ENCODE measurements at regions not wholly inside any gene's neighbourhood (a gene's known extent, or its start where the extent isn't known, plus 50 kb on each side); places are given as distances from the start of the nearest gene placed in this dataset.

DNA sequence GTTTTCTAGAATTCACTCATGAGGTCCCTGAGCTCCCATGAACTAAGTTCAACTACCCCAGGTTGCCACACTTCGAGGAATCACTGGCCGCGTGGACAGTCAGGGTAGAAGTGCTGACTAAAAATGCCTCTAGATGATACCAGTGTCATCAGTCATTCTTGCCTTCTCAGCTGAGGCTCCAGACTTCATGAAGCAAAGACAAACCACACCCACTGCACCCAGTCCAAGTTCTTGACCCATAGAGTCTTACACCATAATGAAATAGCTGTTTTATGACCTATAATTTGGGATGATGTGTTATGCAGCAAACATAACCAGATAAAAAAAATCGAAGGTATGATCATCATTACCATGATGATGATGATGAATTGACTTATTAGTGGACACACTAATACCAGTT is 632.9 kb upstream of the TLE4 start:
- H3K27ac ChIP-seq (ENCODE audit: insufficient read depth, low read depth, low read length): no peak overlapping the region
- H3K79me2 ChIP-seq (ENCODE audit: control insufficient read depth, insufficient read depth, low read length): no peaks in the 10 kb centered on the region
- no peaks in the 10 kb centered on the region for H3K36me3 ChIP-seq (ENCODE audit: control insufficient read depth in 2 of 2, extremely low read depth in 1 of 2, insufficient read depth in 2 of 2, low read length in 2 of 2)
- dilution Hi-C loops (cut with MboI; ENCODE audit: extremely low pct_ligation_motif_present, low sequenced_read_pairs): no loop called here
- POLR2A ChIA-PET: no interaction called here
- no peaks in the 10 kb centered on the region for H3K9me1 ChIP-seq (replicated peaks; ENCODE audit: control insufficient read depth, extremely low read depth, insufficient read depth, low read length)
- no peak overlapping the region for H2AFZ ChIP-seq (ENCODE audit: low read depth, low read length)
- DNase-seq (ENCODE audit: low read depth, low spot score) (no peak), FAIRE-seq (no peak)
- H3K27me3 ChIP-seq (ENCODE audit: control insufficient read depth in 2 of 2, insufficient read depth in 2 of 2, low read length in 2 of 2): no peaks in the 10 kb centered on the region
- H3K9ac ChIP-seq (replicated peaks; ENCODE audit: extremely low read depth, insufficient read depth, low read length): no peak overlapping the region
- H3K4me3 ChIP-seq (replicated peaks in 1 of 3; ENCODE audit: insufficient read depth in 1 of 3, low read depth in 1 of 3, low read length in 3 of 3): no peak overlapping the region
- H3K9me3 ChIP-seq (replicated peaks; ENCODE audit: control insufficient read depth, insufficient read depth, low read length): no peaks in the 10 kb centered on the region
- BruUV-seq (replicated peaks): no TSS peak
- H3K4me1 ChIP-seq (ENCODE audit: control insufficient read depth, extremely low read depth, insufficient read depth, low read length): peaks cover 4% of the 10 kb centered on the region
- intact Hi-C loops (cut with micrococcal nuclease): no loop called here
- TF ChIP-seq POLR2AphosphoS5 (IDR thresholded peaks at IDR 0.05; ENCODE audit: insufficient read depth, low read depth, low read length) (no peak), EZH2 (IDR thresholded peaks at IDR 0.05; ENCODE audit: borderline replicate concordance, low read depth, low read length, severe bottlenecking) (no peak), GATA2 (IDR thresholded peaks at IDR 0.05; ENCODE audit: insufficient read depth, insufficient read length, low read depth, low read length) (no peak), JUN (IDR thresholded peaks at IDR 0.05; ENCODE audit: borderline replicate concordance, insufficient read depth, insufficient read length, low read depth) (no peak), MYC (IDR thresholded peaks at IDR 0.05; ENCODE audit: low read depth, low read length) (no peak), POLR2A (IDR thresholded peaks at IDR 0.05; ENCODE audit: low read depth, low read length) (no peak), FOS (IDR thresholded peaks at IDR 0.05; ENCODE audit: borderline replicate concordance, insufficient read depth, low read length) (no peak)
- TF ChIP-seq, protein P1, sequence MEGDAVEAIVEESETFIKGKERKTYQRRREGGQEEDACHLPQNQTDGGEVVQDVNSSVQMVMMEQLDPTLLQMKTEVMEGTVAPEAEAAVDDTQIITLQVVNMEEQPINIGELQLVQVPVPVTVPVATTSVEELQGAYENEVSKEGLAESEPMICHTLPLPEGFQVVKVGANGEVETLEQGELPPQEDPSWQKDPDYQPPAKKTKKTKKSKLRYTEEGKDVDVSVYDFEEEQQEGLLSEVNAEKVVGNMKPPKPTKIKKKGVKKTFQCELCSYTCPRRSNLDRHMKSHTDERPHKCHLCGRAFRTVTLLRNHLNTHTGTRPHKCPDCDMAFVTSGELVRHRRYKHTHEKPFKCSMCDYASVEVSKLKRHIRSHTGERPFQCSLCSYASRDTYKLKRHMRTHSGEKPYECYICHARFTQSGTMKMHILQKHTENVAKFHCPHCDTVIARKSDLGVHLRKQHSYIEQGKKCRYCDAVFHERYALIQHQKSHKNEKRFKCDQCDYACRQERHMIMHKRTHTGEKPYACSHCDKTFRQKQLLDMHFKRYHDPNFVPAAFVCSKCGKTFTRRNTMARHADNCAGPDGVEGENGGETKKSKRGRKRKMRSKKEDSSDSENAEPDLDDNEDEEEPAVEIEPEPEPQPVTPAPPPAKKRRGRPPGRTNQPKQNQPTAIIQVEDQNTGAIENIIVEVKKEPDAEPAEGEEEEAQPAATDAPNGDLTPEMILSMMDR (IDR thresholded peaks at IDR 0.05; ENCODE audit: extremely low read depth in 1 of 2, insufficient read depth in 1 of 2, low read depth in 1 of 2, low read length in 2 of 2): no peak
- TF ChIP-seq, protein P2, sequence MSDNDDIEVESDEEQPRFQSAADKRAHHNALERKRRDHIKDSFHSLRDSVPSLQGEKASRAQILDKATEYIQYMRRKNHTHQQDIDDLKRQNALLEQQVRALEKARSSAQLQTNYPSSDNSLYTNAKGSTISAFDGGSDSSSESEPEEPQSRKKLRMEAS (IDR thresholded peaks at IDR 0.05; ENCODE audit: insufficient read depth, insufficient read length): no peak
- CTCF ChIA-PET: interaction anchor here (1.1 to 1.2 kb wide), 2 partner anchors 18 to 67 kb away, joined by 3 read pairs; no protein-coding TSS in a partner anchor
- no peaks in the 10 kb centered on the region for H4K20me1 ChIP-seq (replicated peaks; ENCODE audit: control insufficient read depth, extremely low read depth, insufficient read depth, low read length)
- H3K4me2 ChIP-seq (ENCODE audit: insufficient read depth, low read length): no peak overlapping the region
